ENCODE measurements at regions not wholly inside any gene's neighbourhood (a gene's known extent, or its start where the extent isn't known, plus 50 kb on each side); places are given as distances from the start of the nearest gene placed in this dataset.
"Not testable (repeated sequence)": the region's sequence is repeated elsewhere in the genome, so short reads cannot be mapped to it uniquely, and the experiment has no call there.

DNA sequence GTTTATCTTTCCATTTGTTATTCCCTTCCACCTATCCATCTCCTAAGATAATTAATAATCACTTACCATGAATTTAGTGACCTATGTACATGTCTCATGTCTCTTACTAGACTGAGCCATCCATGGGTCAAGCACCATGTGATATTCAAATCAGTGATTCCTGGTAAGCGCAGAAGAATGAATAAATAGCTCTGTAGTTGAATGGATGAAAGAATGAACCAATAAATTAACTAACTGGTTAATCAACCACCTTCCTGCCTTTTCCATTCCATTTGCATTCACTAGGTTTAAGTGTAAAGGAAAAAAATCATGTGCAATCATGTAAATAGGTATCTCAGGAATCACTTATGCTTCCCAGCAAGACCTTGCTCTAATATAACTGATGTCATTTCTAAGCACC lies 779.5 kb downstream of the NTRK3 start:
- peak; percentile 52 for DNase-seq (ENCODE audit: low spot score)

DNA sequence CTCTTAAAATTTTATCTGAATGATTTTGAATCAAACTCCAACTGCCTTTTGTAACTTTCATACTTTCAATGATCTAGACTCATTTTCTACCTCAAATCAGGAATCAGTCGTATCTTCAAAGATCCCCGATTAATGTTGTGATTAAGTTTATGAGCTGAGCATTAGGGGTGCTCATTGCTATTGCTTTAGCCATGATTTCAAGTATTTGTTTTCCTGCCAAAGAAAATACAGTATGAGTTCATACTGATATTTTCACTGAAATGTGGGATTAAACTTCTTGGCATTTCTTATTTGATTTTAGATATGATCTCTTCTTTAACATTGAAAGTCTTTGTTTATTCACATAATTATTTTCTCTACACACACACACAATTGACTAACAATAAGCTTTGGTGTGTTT lies 785.6 kb downstream of the NTRK3 start:
- no peak for DNase-seq (ENCODE audit: low spot score)

DNA sequence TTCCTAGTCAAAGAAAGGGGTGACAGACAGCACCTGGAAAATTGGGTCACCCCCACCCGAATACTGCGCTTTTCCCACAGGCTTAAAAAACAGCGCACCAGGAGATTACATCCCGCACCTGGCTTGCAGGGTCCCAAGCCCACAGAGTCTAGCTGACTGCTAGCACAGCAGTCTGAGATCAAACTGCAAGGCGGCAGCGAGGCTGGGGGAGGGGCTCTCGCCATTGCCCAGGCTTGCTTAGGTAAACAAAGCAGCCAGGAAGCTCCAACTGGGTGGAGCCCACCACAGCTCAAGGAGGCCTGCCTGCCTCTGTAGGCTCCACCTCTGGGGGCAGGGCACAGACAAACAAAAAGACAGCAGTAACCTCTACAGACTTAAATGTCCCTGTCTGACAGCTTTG lies 792.6 kb downstream of the NTRK3 start:
- DNase-seq (ENCODE audit: low spot score), result not testable (repeated sequence)

DNA sequence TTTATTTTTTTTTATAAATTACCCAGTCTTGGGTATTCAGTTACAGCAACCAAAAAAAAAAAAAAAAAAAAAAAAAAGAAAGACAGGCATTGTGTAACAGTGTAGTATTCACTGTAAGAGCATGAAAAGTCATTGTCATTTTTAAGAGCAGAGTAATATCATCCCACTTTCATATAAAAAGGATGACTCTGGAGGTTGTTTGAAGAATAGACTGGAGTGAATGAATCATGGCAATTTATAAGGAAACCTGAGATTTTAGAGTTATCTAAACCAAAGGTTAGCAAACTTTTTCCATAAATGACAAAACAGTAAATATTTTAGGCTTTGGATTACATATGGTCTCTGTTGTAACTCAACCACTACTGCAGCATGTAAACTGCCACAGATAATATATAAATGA lies 794.9 kb downstream of the NTRK3 start:
- no peak for DNase-seq (ENCODE audit: low spot score)

DNA sequence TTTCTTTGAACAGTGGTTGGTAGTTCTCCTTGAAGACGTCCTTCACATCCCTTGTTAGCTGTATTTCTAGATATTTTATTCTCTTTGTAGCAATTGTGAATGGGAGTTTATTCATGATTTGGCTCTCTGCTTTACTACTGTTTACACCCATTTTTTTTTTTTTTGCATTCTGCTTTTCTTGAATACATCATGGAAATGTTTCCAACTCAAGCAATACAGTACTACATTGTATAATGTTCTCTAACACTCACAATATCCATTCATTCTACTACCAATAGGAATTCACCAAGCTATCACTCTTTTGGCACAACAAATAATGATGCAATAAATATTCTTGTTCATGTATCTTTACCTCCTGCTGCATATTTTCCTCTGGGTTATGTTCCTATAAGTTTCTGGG lies 801.7 kb downstream of the NTRK3 start:
- DNase-seq (ENCODE audit: low spot score), result no peak

DNA sequence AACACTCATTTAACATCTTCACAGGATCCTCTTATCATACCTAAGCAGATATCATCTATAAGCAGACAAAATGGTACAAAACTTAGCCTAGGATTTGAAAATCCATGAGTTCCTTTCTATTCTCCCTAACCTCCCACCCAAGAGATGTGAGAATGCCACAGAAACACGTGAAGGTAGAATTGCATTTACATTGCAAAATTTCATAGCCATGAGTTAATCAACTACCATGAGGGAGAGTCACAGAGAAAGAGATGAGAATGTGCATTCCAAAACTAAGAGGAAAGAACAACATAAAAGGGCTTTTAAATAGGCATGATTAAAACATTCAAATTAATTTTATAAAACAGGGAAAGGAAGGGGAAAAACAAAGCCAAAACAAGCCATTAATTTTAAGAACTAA lies 806.2 kb downstream of the NTRK3 start:
- DNase-seq (ENCODE audit: low spot score), result no peak

DNA sequence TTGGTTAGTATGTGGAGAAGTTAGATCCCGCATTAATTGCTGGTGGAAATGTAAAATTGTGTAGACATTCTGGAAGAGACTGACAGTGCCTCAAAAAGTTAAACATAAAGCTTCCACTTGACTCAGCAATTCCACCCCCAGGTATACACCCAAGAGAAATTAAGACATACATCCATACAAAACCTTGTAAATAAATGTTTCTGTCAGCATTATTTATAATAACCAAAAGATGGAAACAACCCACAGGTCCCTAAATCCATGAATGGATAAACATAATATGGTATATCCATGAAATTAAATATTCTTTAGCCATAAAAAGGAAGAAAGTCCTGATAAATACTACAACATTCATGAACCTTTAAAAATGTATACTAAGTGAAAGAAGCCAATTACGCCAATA lies 817.4 kb downstream of the NTRK3 start:
- no peak for DNase-seq (ENCODE audit: low spot score)

DNA sequence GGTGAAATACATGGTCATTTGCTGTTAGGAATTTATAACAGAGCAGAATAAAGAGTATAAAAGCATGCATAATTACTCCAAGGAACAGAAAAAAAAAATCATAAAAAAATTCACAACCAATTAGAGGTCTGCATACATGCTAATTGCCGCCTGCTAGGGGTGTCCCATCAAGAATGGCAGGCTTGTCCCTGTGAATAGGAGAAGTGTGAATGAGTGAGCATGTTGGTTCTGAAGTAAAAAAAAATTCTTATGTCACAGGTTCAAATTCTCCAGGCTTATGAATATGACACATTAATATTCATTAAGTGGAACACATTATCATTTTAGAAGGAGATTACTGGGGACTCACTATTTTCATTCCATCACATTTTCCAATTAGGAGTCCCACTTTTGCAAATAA lies 822.7 kb downstream of the NTRK3 start:
- DNase-seq (ENCODE audit: low spot score), result no peak

DNA sequence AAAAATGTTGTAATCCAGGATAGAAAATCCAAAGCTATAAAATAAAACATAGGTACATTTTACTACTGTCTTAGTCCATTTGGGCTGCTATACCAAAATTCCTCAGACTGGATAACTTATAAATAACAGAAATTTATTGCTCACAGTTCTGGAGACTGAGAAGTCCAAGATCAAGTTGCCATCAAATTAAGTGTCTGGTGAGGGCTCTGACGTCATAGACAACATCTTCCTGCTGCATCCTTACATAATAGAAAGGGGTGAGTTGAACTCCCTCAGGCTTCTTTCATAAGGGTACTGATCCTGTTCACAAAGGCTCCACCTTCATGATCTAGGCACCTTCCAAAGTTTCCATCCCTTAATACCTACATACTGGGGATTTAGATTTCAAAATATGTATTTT lies 826.8 kb downstream of the NTRK3 start:
- DNase-seq (ENCODE audit: low spot score), result no peak

DNA sequence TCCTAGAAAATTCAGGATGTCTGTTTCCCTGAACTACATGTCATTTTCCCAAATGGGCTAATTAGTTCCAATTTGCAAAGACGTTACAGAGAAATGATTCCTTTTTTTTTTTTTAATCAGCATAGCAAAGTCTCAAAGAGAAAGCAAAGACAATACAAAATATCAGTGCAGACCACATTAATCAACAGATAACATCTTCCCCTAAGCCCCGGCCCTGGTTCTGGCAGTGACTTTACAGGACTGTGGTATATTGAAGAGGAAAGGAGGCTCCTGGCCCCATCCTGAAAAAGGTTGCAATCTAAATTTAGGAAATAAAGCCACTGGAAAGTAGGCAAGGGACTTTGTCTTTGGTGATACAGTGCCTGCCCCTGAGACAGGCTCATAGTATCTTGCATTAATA lies 836.5 kb downstream of the NTRK3 start:
- DNase-seq (ENCODE audit: low spot score), result no peak

DNA sequence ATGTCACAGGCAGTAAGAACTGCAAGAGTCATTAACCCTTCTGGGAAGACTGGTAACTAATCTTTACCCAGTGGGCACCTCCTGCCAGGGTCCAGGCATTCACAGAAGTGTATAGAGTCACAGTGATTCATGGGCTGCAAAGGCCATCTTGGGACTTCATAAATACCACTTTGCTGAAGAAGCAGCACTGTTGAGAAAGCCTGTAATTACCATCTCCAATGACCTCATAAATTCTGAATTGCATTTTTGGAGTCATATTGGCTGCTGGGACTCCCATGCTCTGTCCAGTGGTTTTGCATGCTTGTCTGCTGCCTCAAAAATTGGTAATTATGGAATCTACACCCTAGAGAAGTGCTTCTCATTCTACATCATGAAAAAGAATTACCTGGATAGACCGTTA lies 837.2 kb downstream of the NTRK3 start:
- no peak for DNase-seq (ENCODE audit: low spot score)

DNA sequence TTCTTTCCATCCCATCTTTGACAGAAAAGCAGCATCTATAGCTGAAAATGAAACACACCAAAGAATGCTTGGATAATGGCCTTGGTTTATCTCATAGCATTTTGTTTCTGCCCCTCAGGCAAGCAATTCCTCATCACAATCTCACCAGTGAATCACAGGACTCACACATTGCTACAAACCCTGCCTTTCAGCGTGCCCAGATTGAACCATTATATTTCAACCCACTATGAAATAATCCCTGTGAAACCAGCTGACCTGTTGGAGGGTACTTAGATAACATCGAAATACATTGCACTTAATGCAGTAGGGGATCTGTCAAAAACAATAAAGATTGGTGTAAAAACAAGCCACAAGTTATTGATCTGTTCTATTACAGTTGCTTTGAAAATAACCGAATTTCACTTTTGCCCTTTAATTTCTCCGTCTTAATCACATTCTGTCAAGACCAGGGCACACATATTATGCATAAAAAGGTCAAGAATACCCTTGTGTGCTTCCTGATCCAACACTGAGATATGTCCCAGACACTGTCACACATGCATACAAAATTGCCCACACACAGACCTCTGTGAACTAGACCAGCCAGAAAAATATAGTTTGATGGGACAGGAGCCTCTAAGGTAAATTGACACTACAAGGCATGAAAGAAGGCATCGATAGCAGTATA lies 839.8 kb downstream of the NTRK3 start:
- DNase-seq (ENCODE audit: low spot score), result no peak

DNA sequence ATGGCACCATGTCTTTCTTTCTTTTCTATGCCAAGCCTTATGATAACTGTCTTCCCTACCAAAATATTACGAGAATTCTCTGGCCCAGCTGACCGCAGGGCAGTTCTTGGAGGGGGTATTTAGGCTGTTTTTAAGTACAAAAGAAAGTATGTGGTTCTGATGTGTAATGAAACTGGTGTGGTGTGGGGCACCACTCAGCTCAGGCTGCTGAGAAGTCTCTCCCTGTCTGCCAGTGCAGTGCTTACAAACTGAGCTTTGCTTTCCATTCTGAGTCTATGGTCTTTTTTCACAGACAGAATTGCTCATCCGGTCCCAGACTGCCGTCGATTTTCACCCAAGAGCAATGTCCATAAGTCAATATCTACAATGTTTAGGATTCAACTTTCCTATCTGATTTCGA lies 847.6 kb downstream of the NTRK3 start:
- no peak for DNase-seq (ENCODE audit: low spot score)

DNA sequence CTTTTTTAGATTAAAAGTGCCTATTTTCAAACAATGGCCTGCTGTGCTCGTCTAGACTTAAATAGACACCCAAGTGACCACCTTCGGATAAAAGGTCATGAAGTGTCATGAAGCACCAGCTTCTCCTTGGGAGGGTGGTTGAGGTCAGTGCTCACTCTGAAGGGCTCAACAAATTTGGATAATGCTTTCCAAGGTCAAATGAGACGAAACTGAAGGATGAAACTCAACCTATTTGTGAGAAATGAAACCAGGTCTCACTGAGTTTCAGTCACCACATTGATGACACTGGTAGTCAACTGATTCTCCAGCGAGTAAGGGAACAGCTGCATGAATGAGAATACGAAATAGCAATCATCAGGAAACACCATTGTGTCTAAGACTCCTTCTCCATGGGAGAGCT lies 852.6 kb downstream of the NTRK3 start:
- DNase-seq (ENCODE audit: low spot score), result no peak

DNA sequence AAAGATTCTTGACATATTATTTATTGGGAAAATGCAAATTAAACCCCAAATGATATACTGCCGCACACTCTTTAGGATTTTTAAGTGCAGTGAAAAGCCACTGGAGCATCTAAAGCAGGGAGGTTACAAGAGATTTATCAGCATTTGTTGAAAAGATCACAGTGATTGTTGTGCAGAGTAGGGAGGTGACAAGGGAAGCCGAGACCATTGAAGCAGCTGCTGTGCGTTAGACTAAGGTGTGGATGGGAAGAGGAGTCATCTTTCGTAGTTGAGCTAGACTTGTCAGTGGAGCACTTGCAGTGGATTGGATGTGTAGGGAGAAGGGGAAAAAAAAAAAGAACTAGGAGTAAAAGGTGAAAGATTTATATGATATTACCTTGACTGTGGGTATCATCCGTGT lies 854.6 kb downstream of the NTRK3 start:
- no peak for DNase-seq (ENCODE audit: low spot score)

DNA sequence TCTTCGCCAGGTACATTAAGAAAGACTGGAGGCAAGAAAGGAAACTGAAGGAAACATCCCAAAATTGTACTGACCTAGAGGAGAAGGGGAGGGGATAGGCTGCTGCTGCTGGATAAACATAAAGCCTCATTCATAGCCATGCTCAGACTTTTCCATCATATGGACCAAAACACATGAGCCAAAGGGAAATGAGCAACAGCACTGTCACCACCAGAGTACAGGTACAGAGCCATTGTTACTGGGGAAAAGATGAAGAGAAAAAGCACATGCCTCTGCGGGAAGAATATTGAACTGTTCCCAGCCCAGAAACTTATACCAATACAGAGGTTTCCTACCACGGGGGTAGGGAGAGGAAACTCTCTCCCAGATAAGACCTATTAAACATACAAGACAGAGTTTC lies 861.9 kb downstream of the NTRK3 start:
- no peak for DNase-seq (ENCODE audit: low spot score)

DNA sequence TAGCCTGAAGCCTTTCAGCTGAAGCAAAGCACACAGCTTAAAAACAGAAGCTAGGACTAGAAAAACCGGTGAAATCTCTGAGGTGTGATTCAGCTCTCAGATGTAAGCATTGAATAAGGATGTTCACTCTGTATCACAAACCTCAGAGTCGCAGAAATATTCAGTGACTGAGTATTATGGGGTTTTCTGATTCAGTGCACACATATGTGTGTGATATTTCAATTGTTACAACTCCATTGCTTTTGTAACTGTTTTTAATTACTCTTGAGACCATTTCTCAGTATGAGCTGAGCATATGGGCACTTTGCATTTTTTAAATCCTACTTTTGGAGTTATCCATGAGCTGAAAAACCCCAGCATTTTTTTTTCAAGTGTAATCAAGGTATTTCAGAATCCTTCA lies 868.8 kb downstream of the NTRK3 start:
- DNase-seq (ENCODE audit: low spot score), result no peak

DNA sequence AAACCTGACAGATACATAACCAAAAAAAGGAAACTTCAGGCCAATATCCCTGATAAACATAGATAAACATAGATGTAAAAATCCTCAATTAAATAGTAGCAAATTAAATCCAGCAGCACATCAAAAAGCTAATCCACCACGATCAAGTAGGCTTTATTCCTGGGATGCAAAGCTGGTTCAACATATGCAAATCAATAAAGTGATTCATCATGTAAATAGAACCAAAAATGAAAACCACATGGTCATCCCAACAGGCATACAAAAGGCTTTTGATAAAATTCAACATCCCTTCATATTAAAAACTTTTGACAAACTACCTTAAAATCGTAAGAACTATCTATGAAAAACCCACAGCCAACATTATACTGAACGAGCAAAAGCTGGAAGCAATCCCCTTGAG lies 882.2 kb downstream of the NTRK3 start:
- DNase-seq (ENCODE audit: low spot score), result no peak

DNA sequence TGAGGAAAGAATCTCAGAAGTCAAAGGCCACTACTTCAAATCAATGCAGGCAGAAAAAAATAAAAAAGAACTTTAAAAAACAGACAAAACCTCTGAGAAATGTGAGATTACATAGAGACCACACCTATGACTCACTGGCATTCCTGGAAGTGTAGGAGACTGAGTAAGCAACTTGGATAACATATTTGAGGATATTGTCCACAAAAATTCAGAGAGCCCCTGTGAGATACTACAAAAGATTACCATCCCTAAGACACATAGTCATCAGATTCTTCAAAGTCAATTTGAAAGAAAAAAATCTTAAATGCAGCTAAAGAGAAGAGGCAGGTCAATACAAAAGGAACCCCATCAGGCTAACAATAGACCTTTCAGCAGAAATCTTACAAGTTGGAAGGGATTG lies 887.3 kb downstream of the NTRK3 start:
- peak; percentile 94 for DNase-seq (ENCODE audit: low spot score)

DNA sequence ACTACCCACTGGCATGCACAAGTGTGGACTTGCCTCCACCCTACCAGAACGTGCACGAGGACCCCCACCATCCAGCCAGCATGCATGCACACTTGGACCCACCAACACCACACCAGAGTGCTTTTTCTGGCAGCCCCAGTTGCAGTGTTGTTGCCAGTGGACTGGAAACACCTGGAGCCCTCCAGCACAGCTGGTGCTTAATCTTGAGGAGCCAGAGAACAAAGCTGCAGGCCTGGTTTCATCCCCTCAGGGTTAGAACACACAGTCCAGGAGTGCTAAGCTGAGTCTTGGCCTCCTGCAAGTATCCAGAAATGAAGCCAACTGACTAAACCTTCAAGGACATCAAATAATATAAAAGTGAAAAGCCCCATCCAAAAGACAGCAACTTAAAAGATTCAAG lies 888.0 kb downstream of the NTRK3 start:
- DNase-seq (ENCODE audit: low spot score), result no peak

DNA sequence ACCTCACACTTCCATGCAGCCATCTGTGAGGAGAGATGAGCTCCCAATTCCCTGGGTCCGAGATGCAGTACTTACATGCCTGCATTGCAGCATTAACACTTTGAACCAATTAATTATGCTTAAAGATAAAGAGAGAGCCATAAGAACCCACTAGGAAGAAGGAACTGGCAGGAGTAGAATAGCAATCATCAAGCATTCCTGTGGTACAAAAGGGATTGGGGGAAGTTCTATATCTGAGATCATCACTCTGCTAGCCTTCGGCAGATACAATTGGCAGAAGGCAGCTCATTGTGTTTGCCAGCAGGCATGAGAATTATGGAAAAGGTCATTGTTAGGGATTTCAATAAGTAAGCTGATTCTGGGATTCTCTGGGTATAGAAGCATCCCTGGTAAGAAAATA lies 891.4 kb downstream of the NTRK3 start:
- DNase-seq (ENCODE audit: low spot score), result peak; percentile 71

DNA sequence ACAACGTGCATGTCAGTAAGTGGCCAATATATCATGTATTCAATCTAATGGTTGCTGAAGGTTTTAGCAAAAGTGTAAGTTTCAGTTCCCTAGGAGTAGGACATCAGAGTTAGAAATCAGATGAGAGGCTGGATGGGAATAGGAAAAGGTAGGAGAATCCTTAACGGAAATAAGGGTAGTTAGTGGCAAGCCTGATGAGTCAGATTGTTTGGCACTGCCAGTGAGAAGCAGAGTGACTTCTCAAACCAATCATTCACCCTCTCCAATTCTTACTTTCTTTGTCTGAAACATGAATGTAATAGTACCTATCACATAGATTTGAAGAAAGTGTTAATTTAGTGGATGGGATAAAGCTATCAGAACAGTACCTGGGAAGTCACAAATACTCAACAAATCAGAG lies 894.0 kb downstream of the NTRK3 start:
- DNase-seq (ENCODE audit: low spot score), result peak; percentile 19

DNA sequence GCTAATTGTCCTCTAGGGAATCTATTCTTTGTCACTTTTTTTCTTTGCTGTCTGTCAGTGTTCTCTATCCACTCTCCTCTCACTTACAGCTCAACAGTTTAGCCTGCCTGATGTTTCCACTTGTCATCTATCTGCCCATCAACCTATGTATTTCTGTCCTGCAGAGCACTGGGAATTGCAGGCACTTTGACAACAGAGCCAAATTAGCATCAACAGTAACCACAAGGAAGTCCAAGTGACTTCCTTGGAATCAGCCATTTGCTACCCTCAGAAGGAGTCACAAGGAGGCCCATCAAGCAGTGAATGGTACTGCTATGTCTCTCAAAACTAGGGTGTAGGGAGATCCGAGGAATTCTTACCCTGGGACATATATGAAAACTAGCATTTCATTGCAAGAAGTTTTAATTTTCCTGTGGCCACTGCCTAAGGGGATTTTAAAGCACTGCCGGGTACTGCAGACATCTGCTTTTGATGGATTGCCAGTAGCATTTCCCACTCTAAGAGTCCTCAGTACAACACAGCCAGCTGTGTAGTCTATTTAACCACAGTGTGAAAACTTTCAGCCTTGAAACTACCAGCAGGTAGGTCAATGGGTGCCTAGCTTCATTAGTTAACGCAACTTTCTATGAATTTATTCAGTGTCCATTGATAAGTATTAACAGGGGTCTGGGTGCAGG lies 898.8 kb downstream of the NTRK3 start:
- no peak for DNase-seq (ENCODE audit: low spot score)

DNA sequence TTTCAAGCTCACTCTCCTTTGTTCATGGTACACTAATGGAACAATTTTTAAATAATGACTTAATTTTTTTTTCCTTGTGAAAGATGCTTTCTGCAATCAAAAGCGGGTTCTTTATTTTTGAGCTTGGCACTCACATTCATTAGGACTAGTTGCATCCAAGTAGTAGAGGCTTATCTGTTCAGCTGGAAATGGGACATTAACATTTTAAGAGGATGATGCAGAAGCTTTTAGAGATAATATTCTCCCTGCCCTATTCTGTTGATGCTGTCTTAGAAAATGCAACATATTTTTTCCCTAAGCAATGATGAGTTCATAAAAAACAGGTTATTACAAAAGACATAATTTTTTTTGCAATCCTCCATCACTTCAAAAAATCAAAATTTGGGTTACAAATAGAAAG lies 900.6 kb downstream of the NTRK3 start:
- no peak for DNase-seq (ENCODE audit: low spot score)
